Activated CD8-positive, alpha-beta memory T cell treated with anti-CD3 and anti-CD28 coated beads for 36 hours (primary cell): ENCODE measurements at regions not wholly inside any gene's neighbourhood (a gene's known extent, or its start where the extent isn't known, plus 50 kb on each side); places are given as distances from the start of the nearest gene placed in this dataset.
"Not testable (repeated sequence)": the region's sequence is repeated elsewhere in the genome, so short reads cannot be mapped to it uniquely, and the experiment has no call there.

Source experiments
- CTCF ChIA-PET: fragments of 350-600 bp; sonication (Branson Sonifier 250); formaldehyde crosslinking; loops from one replicate; lab custom pipeline; 2021; ENCODE audit warnings: antibody characterized with exemption; lab: Charles Lee
- POLR2A ChIA-PET: fragments of 350-600 bp; sonication (Branson Sonifier 250); formaldehyde crosslinking; loops from one replicate; lab custom pipeline; 2021; ENCODE audit warnings: antibody characterized with exemption; lab: Charles Lee

DNA sequence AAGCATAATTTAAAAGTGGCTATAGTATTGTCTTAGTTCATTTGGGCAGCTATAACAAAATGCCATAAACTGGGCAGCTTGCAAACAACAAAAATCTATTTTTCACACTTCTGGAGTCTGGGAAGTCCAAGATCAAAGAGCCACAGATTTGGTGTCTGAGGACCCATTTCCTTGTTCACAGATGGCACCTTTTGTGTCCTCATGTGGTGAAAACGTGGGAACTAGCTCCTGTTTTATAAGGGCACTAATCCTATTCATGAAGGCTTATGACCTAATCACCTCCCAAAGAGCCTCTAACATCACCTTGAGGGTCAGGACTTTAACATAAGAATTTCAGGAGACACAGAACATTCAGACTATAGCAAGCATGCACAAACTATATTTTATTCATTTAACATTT is 126.5 kb upstream of the WDFY3 start:
- POLR2A ChIA-PET, result no interaction called here
- CTCF ChIA-PET, result no interaction called here

DNA sequence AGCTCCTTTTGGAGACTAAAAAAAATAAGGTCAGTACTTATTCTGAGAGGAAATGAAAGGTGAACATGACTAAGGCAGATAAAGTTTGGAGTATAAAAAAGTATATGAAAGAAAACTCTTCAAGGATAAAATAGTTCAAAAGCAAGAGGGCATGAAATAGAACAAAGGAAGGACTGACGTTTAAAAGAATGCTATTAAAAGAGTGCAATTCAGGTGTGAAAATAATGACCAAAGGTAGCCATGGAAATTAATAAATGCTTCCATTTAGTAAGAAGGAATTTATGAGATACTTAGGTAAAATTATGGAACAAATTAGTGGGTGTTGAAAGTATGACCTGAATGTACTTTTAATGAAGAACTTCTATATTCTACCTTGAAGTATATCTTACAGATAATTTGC is 128.2 kb upstream of the WDFY3 start:
- CTCF ChIA-PET, result no interaction called here
- POLR2A ChIA-PET, result no interaction called here

GRCh38 chr4:85102606-85103005 is 136.1 kb upstream of the WDFY3 start:
- POLR2A ChIA-PET, result no interaction called here
- CTCF ChIA-PET, result no interaction called here

DNA sequence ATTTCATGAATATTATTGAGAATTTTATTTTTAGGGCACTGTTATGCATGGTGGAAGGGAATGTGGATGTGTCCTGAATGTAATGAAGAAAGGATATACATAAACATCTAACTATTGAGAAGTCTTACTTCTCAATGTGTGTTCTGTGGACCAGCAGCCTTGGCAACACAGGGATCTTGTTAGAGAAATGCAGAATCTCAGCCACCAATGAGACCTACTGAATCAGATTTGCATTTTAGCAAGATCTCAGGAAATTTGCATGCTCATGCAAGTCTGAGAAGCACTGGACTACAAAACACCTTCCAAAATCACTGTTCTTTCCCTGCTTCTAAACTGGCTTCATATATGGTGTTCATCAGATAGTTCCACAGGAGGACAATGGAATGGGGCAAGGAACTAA is 139.7 kb upstream of the WDFY3 start:
- ChIA-PET CTCF (no interaction called here), POLR2A (no interaction called here)

DNA sequence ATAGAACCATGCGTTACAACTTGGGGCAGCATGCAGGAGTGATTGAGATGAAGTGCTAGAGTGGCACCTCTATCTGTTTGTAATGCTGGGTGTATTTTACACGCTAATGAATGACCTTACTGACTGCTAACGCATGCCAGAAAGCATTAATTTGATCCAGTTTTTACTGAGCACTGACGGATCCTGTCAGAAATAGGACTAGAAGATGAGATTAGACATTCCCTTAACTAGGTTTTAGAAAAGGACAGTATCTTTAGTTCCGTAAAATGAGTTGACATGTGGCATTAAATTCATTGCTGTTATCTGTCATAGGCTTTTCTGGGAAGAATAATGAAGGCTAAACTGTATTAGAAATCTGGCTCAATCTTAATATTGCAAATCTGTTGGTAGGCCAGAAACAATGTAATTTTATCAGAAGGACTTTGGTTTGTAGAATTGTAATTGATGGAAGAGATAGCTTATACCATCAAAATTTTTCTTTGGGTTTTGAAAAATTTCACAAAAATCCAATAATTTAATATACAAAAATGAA is 140.4 kb upstream of the WDFY3 start:
- ChIA-PET POLR2A (no interaction called here), CTCF (no interaction called here)

GRCh38 chr4:85107553-85107952 is 141.1 kb upstream of the WDFY3 start:
- ChIA-PET POLR2A (no interaction called here), CTCF (no interaction called here)

- POLR2A ChIA-PET, result no interaction called here
- CTCF ChIA-PET, result no interaction called here
Observed at GRCh38 chr4:85113706-85114105, 147.2 kb upstream of the WDFY3 start.

GRCh38 chr4:85114526-85114925 is 148.0 kb upstream of the WDFY3 start:
- ChIA-PET CTCF (no interaction called here), POLR2A (no interaction called here)

DNA sequence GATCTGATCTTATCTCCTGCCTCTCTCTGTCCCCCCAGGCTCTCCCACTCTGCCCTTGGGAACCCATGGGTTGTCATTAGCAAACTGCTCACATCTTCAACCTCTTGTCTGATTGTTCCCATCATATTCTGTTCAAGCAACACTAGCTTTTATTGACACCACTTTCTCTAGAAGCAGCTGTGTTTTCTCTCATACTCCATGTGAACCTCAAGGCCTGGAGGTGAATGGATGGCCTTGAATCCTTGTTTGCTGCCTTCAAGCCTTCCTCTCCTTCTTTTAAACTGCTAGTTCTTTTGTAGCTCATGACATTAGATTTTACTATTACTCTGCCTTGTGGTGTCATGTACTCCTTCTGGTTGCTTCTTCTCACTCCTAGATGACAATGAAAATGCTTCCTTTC is 149.5 kb upstream of the WDFY3 start:
- CTCF ChIA-PET, result no interaction called here
- POLR2A ChIA-PET, result no interaction called here

GRCh38 chr4:85125688-85126087 is 159.2 kb upstream of the WDFY3 start:
- ChIA-PET POLR2A (no interaction called here), CTCF (no interaction called here)

DNA sequence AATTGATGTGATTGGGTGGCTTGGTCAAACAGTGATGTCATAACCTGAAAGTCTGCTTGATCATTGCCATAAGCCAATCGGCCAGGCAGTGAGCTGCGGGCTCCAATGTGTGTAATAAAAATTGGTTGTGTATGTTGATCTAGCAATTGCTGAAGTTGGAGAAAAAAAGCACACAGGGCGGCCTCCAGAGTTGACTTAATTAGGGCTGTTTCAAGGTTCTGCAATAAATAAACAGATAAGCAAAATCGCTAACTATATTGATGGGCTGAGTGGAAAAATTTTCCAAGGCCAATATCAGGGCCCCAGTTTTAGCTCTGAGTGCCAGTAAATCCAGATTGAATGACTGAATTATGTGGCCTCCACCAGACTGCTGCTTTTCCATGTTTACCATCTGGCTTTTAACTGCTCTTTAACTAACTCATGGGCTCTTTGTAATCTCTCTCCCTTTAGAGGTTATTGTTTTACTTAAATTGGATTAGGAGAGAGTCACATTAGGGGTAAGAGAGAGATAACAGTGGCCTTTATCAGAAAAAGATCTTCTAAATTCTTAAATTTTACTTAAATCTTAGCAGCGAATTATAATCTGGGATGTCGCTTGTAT is 160.6 kb upstream of the WDFY3 start:
- POLR2A ChIA-PET, result no interaction called here
- CTCF ChIA-PET, result no interaction called here

DNA sequence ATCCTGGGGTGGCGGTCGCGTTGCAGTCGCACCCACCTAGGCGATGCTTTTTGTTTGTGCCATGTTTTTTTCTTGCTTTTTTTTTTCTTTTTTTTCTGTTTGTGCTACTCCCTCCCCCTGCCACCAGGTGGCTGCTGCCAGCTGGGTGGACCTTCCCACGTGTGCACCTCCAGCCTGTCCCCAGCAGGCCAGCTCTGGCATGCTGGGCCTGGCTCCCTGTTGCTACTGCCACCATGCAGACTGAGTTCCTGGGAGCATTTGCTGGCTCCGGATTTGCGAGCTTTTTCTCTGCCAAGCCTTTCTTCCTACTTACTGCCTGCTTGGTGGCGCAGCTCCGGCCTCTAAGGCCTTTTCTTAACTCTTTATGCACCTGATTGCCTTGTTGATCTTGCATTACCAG is 161.2 kb upstream of the WDFY3 start:
- POLR2A ChIA-PET, result no interaction called here
- CTCF ChIA-PET, result no interaction called here

GRCh38 chr4:85128246-85129204 is 162.0 kb upstream of the WDFY3 start:
- ChIA-PET CTCF (no interaction called here), POLR2A (no interaction called here)

- POLR2A ChIA-PET, CTCF ChIA-PET: not testable (repeated sequence)
Observed at GRCh38 chr4:85129354-85130125, 163.1 kb upstream of the WDFY3 start.

- ChIA-PET POLR2A (no interaction called here), CTCF (no interaction called here)
Observed at GRCh38 chr4:85132117-85132516, 165.6 kb upstream of the WDFY3 start.

GRCh38 chr4:85132570-85132969 is 166.1 kb upstream of the WDFY3 start:
- ChIA-PET CTCF (no interaction called here), POLR2A (no interaction called here)

DNA sequence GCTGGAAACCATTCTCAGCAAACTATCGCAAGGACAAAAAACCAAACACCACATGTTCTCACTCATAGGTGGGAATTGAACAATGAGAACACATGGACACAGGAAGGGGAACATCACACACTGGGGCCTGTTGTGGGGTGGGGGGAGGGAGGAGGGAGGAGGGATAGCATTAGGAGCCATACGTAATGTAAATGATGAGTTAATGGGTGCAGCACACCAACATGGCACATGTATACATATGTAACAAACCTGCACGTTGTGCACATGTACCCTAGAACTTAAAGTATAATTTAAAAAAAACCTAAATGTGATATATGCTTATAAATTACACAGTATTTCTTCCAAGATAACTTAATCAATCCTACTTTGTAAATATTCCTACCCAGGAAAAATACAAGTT is 173.3 kb upstream of the WDFY3 start:
- POLR2A ChIA-PET, CTCF ChIA-PET: not testable (repeated sequence)

DNA sequence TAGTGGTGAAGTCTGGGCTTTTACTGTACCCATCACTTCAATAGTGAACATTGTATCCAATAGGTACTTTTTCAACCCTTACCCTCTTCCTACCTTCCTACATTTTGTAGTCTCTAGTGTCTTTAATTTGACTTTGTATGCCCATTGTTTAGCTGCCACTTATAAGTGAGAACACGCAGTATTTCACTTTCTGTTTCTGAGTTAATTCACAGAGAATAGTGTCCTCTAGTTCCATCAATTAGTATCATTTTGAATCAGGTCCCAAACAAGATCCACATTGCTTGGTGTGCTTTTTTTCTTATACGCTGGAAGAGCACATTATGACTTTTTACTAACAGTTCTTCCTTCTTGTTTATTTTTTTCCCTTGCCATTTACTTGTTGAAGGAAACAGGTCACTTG is 176.0 kb upstream of the WDFY3 start:
- CTCF ChIA-PET, result no interaction called here

GRCh38 chr4:85147481-85148076 is 181.1 kb upstream of the WDFY3 start:
- CTCF ChIA-PET, result no interaction called here

More for the DNA sequence above, 176.0 kb upstream of the WDFY3 start:
- POLR2A ChIA-PET, result no interaction called here

GRCh38 chr4:85149676-85150075 is 183.2 kb upstream of the WDFY3 start:
- POLR2A ChIA-PET, result no interaction called here
- CTCF ChIA-PET, result no interaction called here

More at GRCh38 chr4:85147481-85148076, 181.1 kb upstream of the WDFY3 start:
- POLR2A ChIA-PET, result no interaction called here
